Upper lobe of left lung (tissue), 6 donors: ENCODE measurements at regions not wholly inside any gene's neighbourhood (a gene's known extent, or its start where the extent isn't known, plus 50 kb on each side); places are given as distances from the start of the nearest gene placed in this dataset.

Source experiments
- ATAC-seq, 2 donors: fragments of 200-7000 bp; cut with Tn5 transposase; one replicate each; pipeline ENCODE4 v1.9.1; 2022; ENCODE audit warnings: mild to moderate bottlenecking in 2 of 2, moderate library complexity in 2 of 2; ENCODE audit not compliant: low FRiP score in 2 of 2
- DNase-seq, 2 donors: peaks; one replicate each; pipeline ENCODE4 v3.0.0-alpha.2; 2019 to 2020
- H3K27ac ChIP-seq, 4 donors: fragments of 200-600 bp; sonication (generic); one replicate each; pipeline ENCODE4 v1.5.1; 2016 to 2019
- H3K27me3 ChIP-seq, 4 donors: fragments of 200-600 bp; sonication (generic); one replicate each; pipeline ENCODE4 v1.5.1; 2017 to 2019
- H3K36me3 ChIP-seq, 4 donors: fragments of 200-600 bp; sonication (generic); one replicate each; pipeline ENCODE4 v1.5.1; 2016 to 2019
- H3K4me1 ChIP-seq, 4 donors: fragments of 200-600 bp; sonication (generic); one replicate each; pipeline ENCODE4 v1.5.1; 2018 to 2019
- H3K4me3 ChIP-seq, 4 donors: fragments of 200-600 bp; sonication (generic); one replicate each; pipeline ENCODE4 v1.5.1; 2017 to 2019; ENCODE audit warnings: mild to moderate bottlenecking in 2 of 4, moderate library complexity in 1 of 4
- H3K9me3 ChIP-seq, 4 donors: fragments of 200-600 bp; sonication (generic); one replicate each; pipeline ENCODE4 v1.5.1; 2018 to 2019
- CTCF ChIP-seq, 6 experiments: fragments of 450-650 bp in 4 of 6; fragments of 200-600 bp in 2 of 6; sonication (generic) in 2 of 6; IDR thresholded peaks; one replicate each; pipeline ENCODE4 v1.5.1; 2016 to 2019; ENCODE audit warnings: antibody characterized with exemption in 6 of 6
- EP300 ChIP-seq, 4 donors: sonication (generic); formaldehyde crosslinking; IDR thresholded peaks; one replicate each; pipeline ENCODE4 v1.5.1; 2017; ENCODE audit warnings: antibody characterized with exemption in 4 of 4, control low read depth in 2 of 4
- POLR2A ChIP-seq, 4 donors: fragments of 450-650 bp; IDR thresholded peaks; one replicate each; pipeline ENCODE4 v1.5.1; 2016 to 2017; ENCODE audit warnings: antibody characterized with exemption in 4 of 4, mild to moderate bottlenecking in 2 of 4
- POLR2AphosphoS5 ChIP-seq, 2 donors: sonication (generic); formaldehyde crosslinking; IDR thresholded peaks; one replicate each; pipeline ENCODE4 v1.5.1; 2017; ENCODE audit warnings: antibody characterized with exemption in 2 of 2
- WGBS, 2 donors: methylation state at CpG; one replicate each; pipeline ENCODE4 v1.1.5; 2017 to 2018; 5-methylcytosine and 5-hydroxymethylcytosine counted together
- donor health status: DM: no; HTN: no; CAD: no; lungs with moderate emphysema.
- donor health status: DM: no; HTN: yes; CAD: no; lungs with severe emphysema.

- DNase-seq (peak in 1 of 2 donors; percentile 50), ATAC-seq (peak in 1 of 2 donors; percentile 11)
- Histone ChIP-seq H3K9me3 (no peaks in the 10 kb centered on the region), H3K36me3 (no peaks in the 10 kb centered on the region), H3K4me3 (no peak overlapping the region), H3K27ac (no peak overlapping the region), H3K4me1 (no peaks in the 10 kb centered on the region), H3K27me3 (no peaks in the 10 kb centered on the region)
- WGBS, 2 donors, result 86% methylated on average over 18 to 20 of the region's 20 CpGs
- TF ChIP-seq CTCF (IDR thresholded peaks at IDR 0.05) (no peak), POLR2AphosphoS5 (IDR thresholded peaks at IDR 0.05) (no peak), EP300 (IDR thresholded peaks at IDR 0.05) (no peak), POLR2A (IDR thresholded peaks at IDR 0.05) (no peak)
These were observed 124.9 kb downstream of the UTP18 start for GRCh38 chr17:51385208-51385607.

- WGBS, 2 donors, result 82 to 89% methylated on average over 4 of the region's 4 CpGs
- no peaks in the 10 kb centered on the region for H3K9me3 ChIP-seq
These were observed 127.2 kb downstream of the UTP18 start for GRCh38 chr17:51387582-51387981.

GRCh38 chr17:51387986-51388385 is 127.6 kb downstream of the UTP18 start:
- H3K36me3 ChIP-seq, result no peaks in the 10 kb centered on the region
- H3K4me1 ChIP-seq, result no peaks in the 10 kb centered on the region
- WGBS, 2 donors, result 92 to 96% methylated on average over 2 of the region's 2 CpGs
- H3K9me3 ChIP-seq, result no peaks in the 10 kb centered on the region
- no peak overlapping the region for H3K4me3 ChIP-seq
- DNase-seq (no peak), ATAC-seq (no peak)
- TF ChIP-seq CTCF (IDR thresholded peaks at IDR 0.05), result no peak
- no peak for TF ChIP-seq EP300 (IDR thresholded peaks at IDR 0.05)
- TF ChIP-seq POLR2A (IDR thresholded peaks at IDR 0.05), result no peak
- no peak for TF ChIP-seq POLR2AphosphoS5 (IDR thresholded peaks at IDR 0.05)
- no peak overlapping the region for H3K27ac ChIP-seq
- H3K27me3 ChIP-seq, result no peaks in the 10 kb centered on the region

More at GRCh38 chr17:51387582-51387981, 127.2 kb downstream of the UTP18 start:
- Histone ChIP-seq H3K36me3 (no peaks in the 10 kb centered on the region), H3K4me1 (no peaks in the 10 kb centered on the region), H3K27me3 (no peaks in the 10 kb centered on the region), H3K27ac (no peak overlapping the region), H3K4me3 (no peak overlapping the region)
- no peak for ATAC-seq
- no peak for DNase-seq
- TF ChIP-seq CTCF (IDR thresholded peaks at IDR 0.05) (no peak), POLR2AphosphoS5 (IDR thresholded peaks at IDR 0.05) (no peak), POLR2A (IDR thresholded peaks at IDR 0.05) (no peak), EP300 (IDR thresholded peaks at IDR 0.05) (no peak)

GRCh38 chr17:51389875-51390274 is 129.5 kb downstream of the UTP18 start:
- no peaks in the 10 kb centered on the region for H3K27me3 ChIP-seq
- 79 to 93% methylated on average over 1 of the region's 1 CpG for WGBS, 2 donors
- no peaks in the 10 kb centered on the region for H3K9me3 ChIP-seq
- no peaks in the 10 kb centered on the region for H3K4me1 ChIP-seq
- no peak overlapping the region for H3K27ac ChIP-seq
- DNase-seq (no peak), ATAC-seq (no peak)
- no peak overlapping the region for H3K4me3 ChIP-seq
- TF ChIP-seq POLR2AphosphoS5 (IDR thresholded peaks at IDR 0.05), result no peak
- TF ChIP-seq EP300 (IDR thresholded peaks at IDR 0.05), result no peak
- no peaks in the 10 kb centered on the region for H3K36me3 ChIP-seq

- no peak for ATAC-seq
These were observed 131.8 kb downstream of the UTP18 start for GRCh38 chr17:51391982-51392654.

More at GRCh38 chr17:51391982-51392654, 131.8 kb downstream of the UTP18 start:
- no peaks in the 10 kb centered on the region for H3K9me3 ChIP-seq
- H3K27me3 ChIP-seq, result no peaks in the 10 kb centered on the region
- H3K36me3 ChIP-seq, result no peaks in the 10 kb centered on the region
- no peaks in the 10 kb centered on the region for H3K4me1 ChIP-seq
- TF ChIP-seq CTCF (IDR thresholded peaks at IDR 0.05), result no peak
- no peak for TF ChIP-seq POLR2AphosphoS5 (IDR thresholded peaks at IDR 0.05)
- no peak overlapping the region for H3K4me3 ChIP-seq
- no peak for DNase-seq
- H3K27ac ChIP-seq, result no peak overlapping the region
- WGBS, 2 donors, result 61 to 72% methylated on average over 8 of the region's 8 CpGs
